Upper lobe of left lung (tissue), 4 donors: ENCODE measurements at regions not wholly inside any gene's neighbourhood (a gene's known extent, or its start where the extent isn't known, plus 50 kb on each side); places are given as distances from the start of the nearest gene placed in this dataset.

Experiments used
- CTCF ChIP-seq, 6 experiments: fragments of 450-650 bp in 4 of 6; fragments of 200-600 bp in 2 of 6; sonication (generic) in 2 of 6; IDR thresholded peaks; one replicate each; pipeline ENCODE4 v1.5.1; 2016 to 2019; ENCODE audit warnings: antibody characterized with exemption in 6 of 6
- EP300 ChIP-seq, 4 donors: sonication (generic); formaldehyde crosslinking; IDR thresholded peaks; one replicate each; pipeline ENCODE4 v1.5.1; 2017; ENCODE audit warnings: antibody characterized with exemption in 4 of 4, control low read depth in 2 of 4
- POLR2A ChIP-seq, 4 donors: fragments of 450-650 bp; IDR thresholded peaks; one replicate each; pipeline ENCODE4 v1.5.1; 2016 to 2017; ENCODE audit warnings: antibody characterized with exemption in 4 of 4, mild to moderate bottlenecking in 2 of 4

GRCh38 chr13:88369866-88370265 lies 698.7 kb downstream of the SLITRK5 start:
- TF ChIP-seq CTCF (IDR thresholded peaks at IDR 0.05) (no peak), POLR2A (IDR thresholded peaks at IDR 0.05) (no peak), EP300 (IDR thresholded peaks at IDR 0.05) (no peak)
